ENCODE measurements at regions not wholly inside any gene's neighbourhood (a gene's known extent, or its start where the extent isn't known, plus 50 kb on each side); places are given as distances from the start of the nearest gene placed in this dataset.

DNA sequence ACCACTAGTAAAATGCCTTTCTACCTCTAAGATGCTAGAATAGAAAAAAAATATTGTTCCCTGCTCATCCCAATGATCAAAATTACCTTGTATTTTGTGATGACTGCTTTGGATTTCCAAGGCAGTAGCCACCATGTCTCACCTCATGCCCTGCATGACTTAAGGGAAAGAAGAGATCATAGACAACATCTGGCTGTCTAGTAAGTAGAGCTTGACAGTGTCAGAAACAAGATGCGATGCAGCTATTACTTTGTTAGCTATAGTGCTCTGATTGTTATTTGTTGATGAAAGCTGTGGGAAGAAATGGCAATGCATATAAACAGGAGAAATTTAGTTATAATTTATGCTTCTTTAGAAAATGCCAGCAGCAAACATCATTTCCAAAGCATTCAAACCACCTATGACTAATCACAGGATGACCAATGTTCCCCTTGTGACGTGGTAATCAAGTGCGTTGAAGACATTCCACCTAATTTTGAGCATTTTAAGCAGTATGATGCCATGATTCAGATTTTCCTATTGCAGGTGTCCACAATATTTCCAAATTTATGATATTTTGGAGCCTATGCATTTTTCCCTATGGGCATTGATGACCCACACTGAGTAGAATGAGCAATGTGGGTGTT is 308.3 kb downstream of the KCNRG start:
- ChIA-PET CTCF (no interaction called here), POLR2A (no interaction called here)
- no peaks in the 10 kb centered on the region for H3K9me3 ChIP-seq
- no peaks in the 10 kb centered on the region for H3K36me3 ChIP-seq (ENCODE audit: control insufficient read depth in 2 of 2, extremely low read depth in 1 of 2, insufficient read depth in 1 of 2, low read length in 1 of 2)
- no peak overlapping the region for H3K27ac ChIP-seq (ENCODE audit: low read length)
- peaks cover 12 to 16% of the 10 kb centered on the region in 2 experiments for H3K4me1 ChIP-seq (ENCODE audit: control insufficient read depth in 1 of 2, extremely low read depth in 1 of 2, insufficient read depth in 2 of 2, low read length in 2 of 2)
- Mint-ChIP-seq H3K4me1 (peaks cover 20 to 32% (median 23%) of the 10 kb centered on the region in 3 donors), H3K27ac (no peak overlapping the region), H3K9me3 (peaks cover 0 to 11% (median 4%) of the 10 kb centered on the region in 3 donors), H3K4me3 (no peak overlapping the region), H3K27me3 (no peaks in the 10 kb centered on the region), H3K36me3 (peaks cover 2% of the 10 kb centered on the region)
- ATAC-seq (replicated peaks in 1 of 4): no peak
- no peak for DNase-seq
- WGBS (ENCODE audit: insufficient coverage): no CpG with 5 or more reads among the region's 3 CpGs
- H3K27me3 ChIP-seq (replicated peaks in 1 of 2; ENCODE audit: control insufficient read depth in 2 of 2, extremely low read depth in 1 of 2, insufficient read depth in 2 of 2, low read length in 1 of 2): no peaks in the 10 kb centered on the region
- H3K4me3 ChIP-seq (ENCODE audit: control insufficient read depth in 1 of 2, extremely low read depth in 1 of 2, low read length in 1 of 2): no peak overlapping the region

- Mint-ChIP-seq H3K9me3 (peaks cover 0 to 11% (median 4%) of the 10 kb centered on the region in 3 donors), H3K4me1 (peaks cover 0 to 7% (median 0%) of the 10 kb centered on the region in 3 donors), H3K36me3 (peaks cover 2% of the 10 kb centered on the region), H3K27ac (no peak overlapping the region), H3K4me3 (no peak overlapping the region), H3K27me3 (no peaks in the 10 kb centered on the region)
- Histone ChIP-seq H3K9me3 (no peaks in the 10 kb centered on the region), H3K4me1 (ENCODE audit: control insufficient read depth in 1 of 2, extremely low read depth in 1 of 2, insufficient read depth in 2 of 2, low read length in 2 of 2) (no peaks in the 10 kb centered on the region), H3K4me3 (ENCODE audit: control insufficient read depth in 1 of 2, extremely low read depth in 1 of 2, low read length in 1 of 2) (no peak overlapping the region), H3K27me3 (replicated peaks in 1 of 2; ENCODE audit: control insufficient read depth in 2 of 2, extremely low read depth in 1 of 2, insufficient read depth in 2 of 2, low read length in 1 of 2) (no peaks in the 10 kb centered on the region), H3K27ac (ENCODE audit: low read length) (no peak overlapping the region), H3K36me3 (ENCODE audit: control insufficient read depth in 2 of 2, extremely low read depth in 1 of 2, insufficient read depth in 1 of 2, low read length in 1 of 2) (no peaks in the 10 kb centered on the region)
- ATAC-seq (replicated peaks in 1 of 4) (no peak), DNase-seq (no peak)
- CTCF ChIA-PET: no interaction called here
- POLR2A ChIA-PET: no interaction called here
- WGBS (ENCODE audit: insufficient coverage): 62% methylated on average over 2 of the region's 3 CpGs
These were observed 311.0 kb downstream of the KCNRG start for GRCh38 chr13:50326271-50326670.

DNA sequence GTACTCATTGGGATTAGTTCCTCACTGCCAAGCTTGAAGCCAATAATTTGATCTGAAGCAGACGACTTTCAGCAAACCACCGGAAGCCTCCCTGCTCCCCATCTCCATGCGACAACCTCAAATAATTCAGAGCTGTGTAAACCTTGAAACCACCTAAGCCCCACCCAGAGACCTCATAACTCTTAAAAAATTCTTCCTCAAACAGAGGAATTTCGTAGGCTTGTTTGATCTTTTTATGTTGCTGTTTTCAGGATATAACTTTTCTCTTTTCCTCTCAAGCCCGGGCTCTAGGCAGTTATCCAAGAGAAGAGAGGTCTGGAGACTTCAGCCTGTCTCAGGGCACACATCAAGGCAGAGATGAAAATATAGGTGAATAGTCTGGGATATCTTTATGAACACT is 311.6 kb downstream of the KCNRG start:
- no peaks in the 10 kb centered on the region for H3K36me3 ChIP-seq (ENCODE audit: control insufficient read depth in 2 of 2, extremely low read depth in 1 of 2, insufficient read depth in 1 of 2, low read length in 1 of 2)
- Mint-ChIP-seq H3K27ac (no peak overlapping the region), H3K9me3 (peaks cover 0 to 11% (median 4%) of the 10 kb centered on the region in 3 donors), H3K27me3 (no peaks in the 10 kb centered on the region), H3K4me1 (peaks cover 0 to 5% (median 0%) of the 10 kb centered on the region in 3 donors), H3K36me3 (peaks cover 2% of the 10 kb centered on the region), H3K4me3 (no peak overlapping the region)
- no peaks in the 10 kb centered on the region for H3K9me3 ChIP-seq
- WGBS (ENCODE audit: insufficient coverage): 86% methylated on average over 3 of the region's 5 CpGs
- no peak for DNase-seq
- POLR2A ChIA-PET: interaction anchor here in 1 of 2 donors (0.7 kb wide), 1 partner anchor 17 kb away, joined by 3 read pairs; no protein-coding TSS in a partner anchor
- H3K27me3 ChIP-seq (replicated peaks in 1 of 2; ENCODE audit: control insufficient read depth in 2 of 2, extremely low read depth in 1 of 2, insufficient read depth in 2 of 2, low read length in 1 of 2): no peaks in the 10 kb centered on the region
- no peaks in the 10 kb centered on the region for H3K4me1 ChIP-seq (ENCODE audit: control insufficient read depth in 1 of 2, extremely low read depth in 1 of 2, insufficient read depth in 2 of 2, low read length in 2 of 2)
- CTCF ChIA-PET: no interaction called here
- H3K27ac ChIP-seq (ENCODE audit: low read length): no peak overlapping the region
- H3K4me3 ChIP-seq (ENCODE audit: control insufficient read depth in 1 of 2, extremely low read depth in 1 of 2, low read length in 1 of 2): no peak overlapping the region
- ATAC-seq (replicated peaks in 1 of 4): no peak

- no peak for ATAC-seq (replicated peaks in 1 of 4)
- CTCF ChIA-PET: interaction anchor here in 1 of 2 donors (0.9 kb wide), 1 partner anchor 8 kb away, joined by 4 read pairs; no protein-coding TSS in a partner anchor
- no peak overlapping the region for H3K27ac ChIP-seq (ENCODE audit: low read length)
These were observed 319.0 kb downstream of the KCNRG start for GRCh38 chr13:50334115-50334778.

DNA sequence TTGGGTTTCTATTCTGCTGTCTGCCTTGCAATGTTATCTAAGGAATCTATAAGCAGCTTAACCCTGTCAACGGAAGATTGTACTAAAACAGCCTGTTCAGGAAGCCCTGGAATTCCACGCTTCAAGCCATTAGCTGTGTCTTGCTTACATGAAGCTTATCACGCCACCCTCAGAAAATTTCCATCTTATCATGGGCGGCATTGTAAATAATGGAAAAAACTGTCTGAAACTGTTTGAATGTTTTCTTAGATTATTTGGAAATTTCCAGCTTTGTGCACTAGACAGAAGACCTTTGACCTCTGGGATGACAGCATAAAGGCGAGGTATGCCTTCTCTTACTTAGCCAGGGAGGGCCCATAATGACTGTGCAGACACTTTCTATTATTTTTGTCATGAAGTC is 319.7 kb downstream of the KCNRG start:
- no peaks in the 10 kb centered on the region for H3K27me3 ChIP-seq (replicated peaks in 1 of 2; ENCODE audit: control insufficient read depth in 2 of 2, extremely low read depth in 1 of 2, insufficient read depth in 2 of 2, low read length in 1 of 2)
- H3K27ac Mint-ChIP-seq: no peak overlapping the region
- no peaks in the 10 kb centered on the region for H3K36me3 ChIP-seq (ENCODE audit: control insufficient read depth in 2 of 2, extremely low read depth in 1 of 2, insufficient read depth in 1 of 2, low read length in 1 of 2)
- DNase-seq: no peak
- no peaks in the 10 kb centered on the region for H3K27me3 Mint-ChIP-seq
- no peak overlapping the region for H3K4me3 Mint-ChIP-seq
- H3K27ac ChIP-seq (ENCODE audit: low read length): no peak overlapping the region
- H3K4me1 ChIP-seq (ENCODE audit: control insufficient read depth in 1 of 2, extremely low read depth in 1 of 2, insufficient read depth in 2 of 2, low read length in 2 of 2): no peaks in the 10 kb centered on the region
- no peaks in the 10 kb centered on the region for H3K36me3 Mint-ChIP-seq
- H3K9me3 ChIP-seq: no peaks in the 10 kb centered on the region
- no peaks in the 10 kb centered on the region for H3K9me3 Mint-ChIP-seq
- H3K4me3 ChIP-seq (ENCODE audit: control insufficient read depth in 1 of 2, extremely low read depth in 1 of 2, low read length in 1 of 2): no peak overlapping the region
- no peak for ATAC-seq (replicated peaks in 1 of 4)
- ChIA-PET CTCF (interaction anchor here in 1 of 2 donors (0.9 kb wide), 1 partner anchor 8 kb away, joined by 4 read pairs; no protein-coding TSS in a partner anchor), POLR2A (interaction anchor here in 1 of 2 donors (0.7 kb wide), 1 partner anchor 494 kb away, joined by 3 read pairs; no protein-coding TSS in a partner anchor)
- WGBS (ENCODE audit: insufficient coverage): 100% methylated on average over 1 of the region's 5 CpGs
- H3K4me1 Mint-ChIP-seq: no peaks in the 10 kb centered on the region

More at GRCh38 chr13:50334115-50334778, 319.0 kb downstream of the KCNRG start:
- Histone ChIP-seq H3K27me3 (replicated peaks in 1 of 2; ENCODE audit: control insufficient read depth in 2 of 2, extremely low read depth in 1 of 2, insufficient read depth in 2 of 2, low read length in 1 of 2) (no peaks in the 10 kb centered on the region), H3K4me1 (ENCODE audit: control insufficient read depth in 1 of 2, extremely low read depth in 1 of 2, insufficient read depth in 2 of 2, low read length in 2 of 2) (no peaks in the 10 kb centered on the region), H3K9me3 (no peaks in the 10 kb centered on the region), H3K4me3 (ENCODE audit: control insufficient read depth in 1 of 2, extremely low read depth in 1 of 2, low read length in 1 of 2) (no peak overlapping the region), H3K36me3 (ENCODE audit: control insufficient read depth in 2 of 2, extremely low read depth in 1 of 2, insufficient read depth in 1 of 2, low read length in 1 of 2) (no peaks in the 10 kb centered on the region)
- Mint-ChIP-seq H3K36me3 (no peaks in the 10 kb centered on the region), H3K9me3 (no peaks in the 10 kb centered on the region), H3K4me1 (no peaks in the 10 kb centered on the region), H3K27ac (no peak overlapping the region), H3K4me3 (no peak overlapping the region), H3K27me3 (no peaks in the 10 kb centered on the region)
- WGBS (ENCODE audit: insufficient coverage): 100% methylated on average over 9 of the region's 9 CpGs
- DNase-seq: no peak
- POLR2A ChIA-PET: interaction anchor here in 1 of 2 donors (0.7 kb wide), 1 partner anchor 494 kb away, joined by 3 read pairs; no protein-coding TSS in a partner anchor

- H3K27me3 Mint-ChIP-seq: no peaks in the 10 kb centered on the region
- ChIA-PET POLR2A (no interaction called here), CTCF (no interaction called here)
- H3K27ac ChIP-seq (ENCODE audit: low read length): no peak overlapping the region
- H3K36me3 Mint-ChIP-seq: peaks cover 11% of the 10 kb centered on the region
- no peaks in the 10 kb centered on the region for H3K36me3 ChIP-seq (ENCODE audit: control insufficient read depth in 2 of 2, extremely low read depth in 1 of 2, insufficient read depth in 1 of 2, low read length in 1 of 2)
- no CpG with 5 or more reads among the region's 1 CpG for WGBS (ENCODE audit: insufficient coverage)
- no peaks in the 10 kb centered on the region for H3K4me1 ChIP-seq (ENCODE audit: control insufficient read depth in 1 of 2, extremely low read depth in 1 of 2, insufficient read depth in 2 of 2, low read length in 2 of 2)
- peaks cover 0 to under 1% (median 0%) of the 10 kb centered on the region in 3 donors for H3K4me1 Mint-ChIP-seq
- H3K27ac Mint-ChIP-seq: no peak overlapping the region
- no peak overlapping the region for H3K4me3 ChIP-seq (ENCODE audit: control insufficient read depth in 1 of 2, extremely low read depth in 1 of 2, low read length in 1 of 2)
- no peak overlapping the region for H3K4me3 Mint-ChIP-seq
- no peaks in the 10 kb centered on the region for H3K9me3 ChIP-seq
- ATAC-seq (replicated peaks in 1 of 4) (no peak), DNase-seq (no peak)
- peaks cover 0 to 13% (median 8%) of the 10 kb centered on the region in 3 donors for H3K9me3 Mint-ChIP-seq
- H3K27me3 ChIP-seq (replicated peaks in 1 of 2; ENCODE audit: control insufficient read depth in 2 of 2, extremely low read depth in 1 of 2, insufficient read depth in 2 of 2, low read length in 1 of 2): peaks cover 0 to 2% of the 10 kb centered on the region in 2 experiments
These were observed 324.0 kb downstream of the KCNRG start for GRCh38 chr13:50339271-50339670.

Measured in T-cell (primary cell).